Naive thymus-derived CD8-positive, alpha-beta T cell (primary cell): ENCODE measurements at regions not wholly inside any gene's neighbourhood (a gene's known extent, or its start where the extent isn't known, plus 50 kb on each side); places are given as distances from the start of the nearest gene placed in this dataset.
A peak's percentile ranks its signal among the peaks of the same experiment; 100 is the strongest.
"Not testable (repeated sequence)": the region's sequence is repeated elsewhere in the genome, so short reads cannot be mapped to it uniquely, and the experiment has no call there.

ENCODE experiments used
- ATAC-seq, 2 donors: fragments of 150-1000 bp; cut with Tn5 transposase in 1 of 2; sonication (Bioruptor Pico), chemical (Tn5 transposase) in 1 of 2; 1 replicate in 1 of 2; 2 replicates in 1 of 2; pipeline ENCODE4 v1.10.0; 2021; ENCODE audit warnings: mild to moderate bottlenecking in 2 of 2, moderate library complexity in 2 of 2
- POLR2A ChIA-PET: fragments of 350-600 bp; sonication (Branson Sonifier 250); formaldehyde crosslinking; loops from one replicate; lab custom pipeline; 2021; ENCODE audit warnings: antibody characterized with exemption; lab: Charles Lee
- DNase-seq, 10 donors: peaks; one replicate each; pipeline versions ENCODE4 v3.0.0 to v3.0.0-alpha.2; 2020 to 2022
- H3K27ac Mint-ChIP-seq, 10 donors: one replicate each; pipeline ENCODE4 v1.8.0; 2020 to 2022; ENCODE audit warnings: mild to moderate bottlenecking in 10 of 10, mixed read lengths in 10 of 10, moderate library complexity in 4 of 10, inconsistent platforms in 1 of 10
- H3K27me3 Mint-ChIP-seq, 5 donors: one replicate each; pipeline ENCODE4 v1.8.0; 2021 to 2022; ENCODE audit warnings: mixed read lengths in 5 of 5
- H3K36me3 Mint-ChIP-seq, 3 donors: one replicate each; pipeline ENCODE4 v1.8.0; 2020 to 2022; ENCODE audit warnings: mixed read lengths in 3 of 3, mild to moderate bottlenecking in 2 of 3, inconsistent platforms in 1 of 3
- H3K4me1 Mint-ChIP-seq, 4 donors: one replicate each; pipeline ENCODE4 v1.8.0; 2021 to 2022; ENCODE audit warnings: mixed read lengths in 4 of 4
- H3K4me3 Mint-ChIP-seq, 10 donors: one replicate each; pipeline ENCODE4 v1.8.0; 2020 to 2022; ENCODE audit warnings: mild to moderate bottlenecking in 10 of 10, mixed read lengths in 10 of 10, moderate library complexity in 6 of 10, inconsistent platforms in 1 of 10
- H3K9me3 Mint-ChIP-seq, 9 donors: one replicate each; pipeline ENCODE4 v1.8.0; 2020 to 2022; ENCODE audit warnings: mixed read lengths in 9 of 9, mild to moderate bottlenecking in 3 of 9, inconsistent platforms in 1 of 9, moderate library complexity in 1 of 9

- DNase-seq = no peak
- POLR2A ChIA-PET = no interaction called here
- no peak for ATAC-seq
- H3K27me3 Mint-ChIP-seq = peaks cover 4 to 20% (median 9%) of the 10 kb centered on the region in 5 donors
- H3K36me3 Mint-ChIP-seq = no peaks in the 10 kb centered on the region
- peaks cover 0 to 10% (median 1%) of the 10 kb centered on the region in 4 donors for H3K4me1 Mint-ChIP-seq
- H3K4me3 Mint-ChIP-seq = no peak overlapping the region
- no peaks in the 10 kb centered on the region for H3K9me3 Mint-ChIP-seq
- no peak overlapping the region for H3K27ac Mint-ChIP-seq
These were observed 76.7 kb upstream of the SNTG2 start for GRCh38 chr2:873651-874580.

GRCh38 chr2:873027-873426 lies 77.6 kb upstream of the SNTG2 start:
- POLR2A ChIA-PET = no interaction called here
- DNase-seq (no peak), ATAC-seq (no peak)
- Mint-ChIP-seq H3K4me1 (peaks cover 0 to 10% (median 1%) of the 10 kb centered on the region in 4 donors), H3K9me3 (no peaks in the 10 kb centered on the region), H3K27ac (no peak overlapping the region), H3K4me3 (no peak overlapping the region), H3K27me3 (peaks cover 4 to 17% (median 8%) of the 10 kb centered on the region in 5 donors), H3K36me3 (no peaks in the 10 kb centered on the region)

- ATAC-seq (no peak), DNase-seq (no peak)
- no peak overlapping the region for H3K4me3 Mint-ChIP-seq
- H3K9me3 Mint-ChIP-seq = no peaks in the 10 kb centered on the region
- POLR2A ChIA-PET = no interaction called here
- H3K4me1 Mint-ChIP-seq = peaks cover 0 to 10% (median 1%) of the 10 kb centered on the region in 4 donors
- no peaks in the 10 kb centered on the region for H3K36me3 Mint-ChIP-seq
- no peak overlapping the region for H3K27ac Mint-ChIP-seq
- H3K27me3 Mint-ChIP-seq = peaks cover 6 to 18% (median 8%) of the 10 kb centered on the region in 5 donors
These were observed 78.5 kb upstream of the SNTG2 start for GRCh38 chr2:871926-872680.

GRCh38 chr2:871175-871727 lies 79.4 kb upstream of the SNTG2 start:
- no peak overlapping the region for H3K4me3 Mint-ChIP-seq
- peak overlapping the region in 1 of 10 donors; percentile 24 for H3K27ac Mint-ChIP-seq
- H3K4me1 Mint-ChIP-seq = peaks cover 0 to 10% (median 2%) of the 10 kb centered on the region in 4 donors
- POLR2A ChIA-PET = no interaction called here
- H3K27me3 Mint-ChIP-seq = peaks cover 6 to 26% (median 8%) of the 10 kb centered on the region in 5 donors
- peaks cover 0 to 2% (median 0%) of the 10 kb centered on the region in 3 donors for H3K36me3 Mint-ChIP-seq
- no peak for ATAC-seq
- no peaks in the 10 kb centered on the region for H3K9me3 Mint-ChIP-seq
- no peak for DNase-seq

- ATAC-seq (no peak), DNase-seq (no peak)
- no peak overlapping the region for H3K27ac Mint-ChIP-seq
- POLR2A ChIA-PET = no interaction called here
- peaks cover 6 to 28% (median 8%) of the 10 kb centered on the region in 5 donors for H3K27me3 Mint-ChIP-seq
- H3K4me3 Mint-ChIP-seq = no peak overlapping the region
- peaks cover 0 to 2% (median 0%) of the 10 kb centered on the region in 3 donors for H3K36me3 Mint-ChIP-seq
- peaks cover 0 to 10% (median 3%) of the 10 kb centered on the region in 4 donors for H3K4me1 Mint-ChIP-seq
- no peaks in the 10 kb centered on the region for H3K9me3 Mint-ChIP-seq
These were observed 80.2 kb upstream of the SNTG2 start for GRCh38 chr2:870426-870825.

- H3K27ac Mint-ChIP-seq = peak overlapping the region in 1 of 10 donors; percentile 81
- peaks cover 6 to 28% (median 8%) of the 10 kb centered on the region in 5 donors for H3K27me3 Mint-ChIP-seq
- no peak for ATAC-seq
These were observed 80.8 kb upstream of the SNTG2 start for GRCh38 chr2:869894-870293.

GRCh38 chr2:869357-869871 lies 81.2 kb upstream of the SNTG2 start:
- H3K4me1 Mint-ChIP-seq = peaks cover 0 to 10% (median 3%) of the 10 kb centered on the region in 4 donors
- H3K9me3 Mint-ChIP-seq = no peaks in the 10 kb centered on the region
- H3K4me3 Mint-ChIP-seq = peak overlapping the region in 2 of 10 donors; percentile 58 to 69
- peaks cover 0 to 2% (median 0%) of the 10 kb centered on the region in 3 donors for H3K36me3 Mint-ChIP-seq
- POLR2A ChIA-PET = no interaction called here
- no peak for DNase-seq
- H3K27me3 Mint-ChIP-seq = peaks cover 6 to 28% (median 8%) of the 10 kb centered on the region in 5 donors
- H3K27ac Mint-ChIP-seq = peak overlapping the region in 1 of 10 donors; percentile 81
- ATAC-seq = peak in 1 of 2 donors; percentile 51

More at GRCh38 chr2:869894-870293, 80.8 kb upstream of the SNTG2 start:
- Mint-ChIP-seq H3K4me1 (peaks cover 0 to 10% (median 3%) of the 10 kb centered on the region in 4 donors), H3K36me3 (peaks cover 0 to 2% (median 0%) of the 10 kb centered on the region in 3 donors), H3K4me3 (peak overlapping the region in 1 of 10 donors; percentile 58), H3K9me3 (no peaks in the 10 kb centered on the region)
- POLR2A ChIA-PET = no interaction called here
- no peak for DNase-seq

- DNase-seq, ATAC-seq, H3K4me3 Mint-ChIP-seq, H3K36me3 Mint-ChIP-seq, POLR2A ChIA-PET, H3K27ac Mint-ChIP-seq, H3K9me3 Mint-ChIP-seq: not testable (repeated sequence)
- Mint-ChIP-seq H3K27me3 (peaks cover 6 to 28% (median 8%) of the 10 kb centered on the region in 5 donors), H3K4me1 (peaks cover 0 to 10% (median 3%) of the 10 kb centered on the region in 4 donors)
These were observed 81.8 kb upstream of the SNTG2 start for GRCh38 chr2:868857-869256.

GRCh38 chr2:867296-867695 lies 83.4 kb upstream of the SNTG2 start:
- Mint-ChIP-seq H3K9me3 (no peaks in the 10 kb centered on the region), H3K27ac (peak overlapping the region in 1 of 10 donors; percentile 65), H3K36me3 (peaks cover 0 to 2% (median 0%) of the 10 kb centered on the region in 3 donors), H3K4me1 (peaks cover 0 to 12% (median 3%) of the 10 kb centered on the region in 4 donors), H3K27me3 (peaks cover 4 to 37% (median 8%) of the 10 kb centered on the region in 5 donors), H3K4me3 (peak overlapping the region in 1 of 10 donors; percentile 54)
- DNase-seq = no peak
- POLR2A ChIA-PET = no interaction called here
- no peak for ATAC-seq

- Mint-ChIP-seq H3K36me3 (peaks cover 0 to 2% (median 0%) of the 10 kb centered on the region in 3 donors), H3K9me3 (no peaks in the 10 kb centered on the region), H3K4me3 (peak overlapping the region in 1 of 10 donors; percentile 4), H3K27ac (peak overlapping the region in 3 of 10 donors; percentile 7 to 65 (median 58)), H3K4me1 (peaks cover 0 to 12% (median 3%) of the 10 kb centered on the region in 4 donors), H3K27me3 (peaks cover 3 to 34% (median 8%) of the 10 kb centered on the region in 5 donors)
- POLR2A ChIA-PET = no interaction called here
- ATAC-seq (no peak), DNase-seq (no peak)
These were observed 83.8 kb upstream of the SNTG2 start for GRCh38 chr2:866887-867286.

GRCh38 chr2:866009-866680 lies 84.5 kb upstream of the SNTG2 start:
- Mint-ChIP-seq H3K27ac (peak overlapping the region in 2 of 10 donors; percentile 7 to 65), H3K4me3 (no peak overlapping the region), H3K36me3 (peaks cover 0 to 2% (median 0%) of the 10 kb centered on the region in 3 donors), H3K9me3 (no peaks in the 10 kb centered on the region), H3K27me3 (peaks cover 3 to 27% (median 4%) of the 10 kb centered on the region in 5 donors), H3K4me1 (peaks cover 0 to 12% (median 3%) of the 10 kb centered on the region in 4 donors)
- POLR2A ChIA-PET = no interaction called here
- ATAC-seq = no peak
- no peak for DNase-seq
